ENCODE measurements at regions not wholly inside any gene's neighbourhood (a gene's known extent, or its start where the extent isn't known, plus 50 kb on each side); places are given as distances from the start of the nearest gene placed in this dataset.

- TF ChIP-seq NFIC (IDR thresholded peaks at IDR 0.05; ENCODE audit: low read depth, low read length) (no peak), KAT2A (conservative IDR thresholded peaks at IDR 0.05; ENCODE audit: control insufficient read depth, low read depth, low read length) (no peak), RFX5 (IDR thresholded peaks at IDR 0.05; ENCODE audit: low read depth, low read length) (no peak), POLR2AphosphoS5 (IDR thresholded peaks at IDR 0.05; ENCODE audit: low read length) (no peak), NFYB (IDR thresholded peaks at IDR 0.05; ENCODE audit: insufficient read depth, low read depth, low read length) (no peak), CHD4 (IDR thresholded peaks at IDR 0.05) (no peak), MYB (IDR thresholded peaks at IDR 0.05; ENCODE audit: borderline replicate concordance, low read depth, low read length) (no peak)
These were observed 70.4 kb upstream of the TIAM1 start (continued) for GRCh38 chr21:31414263-31415000.

- Histone ChIP-seq H4K20me1 (ENCODE audit: control insufficient read depth, insufficient read depth) (no peaks in the 10 kb centered on the region), H3K9me3 (replicated peaks; ENCODE audit: control insufficient read depth, insufficient read depth, low read length) (no peaks in the 10 kb centered on the region; the same call in 2 of the 3 replicates), H3K4me3 (no peak overlapping the region), H3K9ac (ENCODE audit: control insufficient read depth, insufficient read depth, low read length) (no peak overlapping the region), H2AFZ (ENCODE audit: control insufficient read depth, low read depth, low read length) (no peak overlapping the region), H3K4me2 (ENCODE audit: control insufficient read depth, insufficient read depth) (no peak overlapping the region), H3K27me3 (replicated peaks in 1 of 2; ENCODE audit: control insufficient read depth in 2 of 2, insufficient read depth in 2 of 2, low read length in 1 of 2) (no peaks in the 10 kb centered on the region), H3K27ac (ENCODE audit: control insufficient read depth, insufficient read depth) (no peak overlapping the region), H3K36me3 (ENCODE audit: control insufficient read depth in 2 of 2, insufficient read depth in 2 of 2, low read length in 1 of 2) (no peaks in the 10 kb centered on the region), H3K79me2 (ENCODE audit: control insufficient read depth, insufficient read depth, low read length) (no peaks in the 10 kb centered on the region), H3K4me1 (ENCODE audit: control insufficient read depth, insufficient read depth, low read length) (no peaks in the 10 kb centered on the region)
- intact Hi-C loops (cut with micrococcal nuclease; ENCODE audit: unreplicated experiment) (no loop called here), in situ Hi-C loops (cut with MboI) (no loop called here)
- FAIRE-seq (no peak), ATAC-seq (no peak), DNase-seq (ENCODE audit: low read depth, low spot score) (no peak)
- 29% methylated on average over 9 of the region's 9 CpGs for WGBS (ENCODE audit: insufficient coverage, insufficient replicate concordance, low lambda C conversion rate, missing lambda C conversion rate)
- RAD21 ChIA-PET (ENCODE audit: unreplicated experiment), result no interaction called here
- no TSS peak for BruUV-seq (replicated peaks)
- POLR2A ChIA-PET, result no interaction called here
- CTCF ChIA-PET, result interaction anchor here (0.6 to 1.1 kb wide), 2 partner anchors 153 to 215 kb away, joined by 3 read pairs; no protein-coding TSS in a partner anchor
- SMC1A ChIA-PET (ENCODE audit: uncharacterized antibody, unreplicated experiment), result interaction anchor here (0.9 to 1.4 kb wide), 3 partner anchors 30 to 197 kb away, joined by 3 to 4 read pairs (median 3); no protein-coding TSS in a partner anchor
- no peak for TF ChIP-seq IRF5 (IDR thresholded peaks at IDR 0.05; ENCODE audit: borderline replicate concordance)
These were observed 69.6 kb upstream of the TIAM1 start for GRCh38 chr21:31413698-31414097.
